Adrenal gland (tissue), 9 donors: ENCODE measurements at regions not wholly inside any gene's neighbourhood (a gene's known extent, or its start where the extent isn't known, plus 50 kb on each side); places are given as distances from the start of the nearest gene placed in this dataset.
"Not testable (repeated sequence)": the region's sequence is repeated elsewhere in the genome, so short reads cannot be mapped to it uniquely, and the experiment has no call there.

Experiments used
- DNase-seq, 7 donors: peaks; one replicate each; pipeline ENCODE4 v3.0.0-alpha.2; 2019 to 2020
- H3K27ac ChIP-seq, 5 donors: fragments of 200-600 bp; sonication (generic) in 4 of 5; 1 replicate in 3 of 5; 2 replicates in 2 of 5; pipeline versions ENCODE4 v1.5.1 to v1.8.0; 2016 to 2020; ENCODE audit warnings: mild to moderate bottlenecking in 1 of 5
- H3K27me3 ChIP-seq: fragments of 200-600 bp; 2 replicates; pipeline ENCODE4 v1.8.0; 2021
- H3K36me3 ChIP-seq, 2 donors: fragments of 200-600 bp; replicated peaks in 1 of 2; 1 replicate in 1 of 2; 2 replicates in 1 of 2; pipeline versions ENCODE4 v1.5.1 to v1.8.0; 2018 to 2022
- H3K4me1 ChIP-seq, 2 donors: fragments of 200-600 bp; replicated peaks in 1 of 2; 1 replicate in 1 of 2; 2 replicates in 1 of 2; pipeline versions ENCODE4 v1.5.1 to v1.8.0; 2018 to 2021
- H3K4me3 ChIP-seq, 4 donors: fragments of 200-600 bp; sonication (generic) in 3 of 4; one replicate each; pipeline ENCODE4 v1.5.1; 2016 to 2018
- H3K9me3 ChIP-seq, 3 donors: fragments of 200-600 bp; sonication (generic) in 1 of 3; replicated peaks in 1 of 3; 1 replicate in 2 of 3; 2 replicates in 1 of 3; pipeline versions ENCODE4 v1.5.1 to v1.8.0; 2016 to 2021
- POLR2A ChIP-seq, 2 donors: fragments of 450-650 bp; IDR thresholded peaks; one replicate each; pipeline ENCODE4 v1.6.1; 2017; ENCODE audit warnings: antibody characterized with exemption in 2 of 2, mild to moderate bottlenecking in 2 of 2, moderate library complexity in 1 of 2
- WGBS, 4 donors: extraction: QIAGEN DNeasy Blood & Tissue Kit in 2 of 4; methylation state at CpG; one replicate each; pipeline versions ENCODE4 v1.1.5 to v1.1.7; 2013 to 2017; 5-methylcytosine and 5-hydroxymethylcytosine counted together
- intact Hi-C, 2 donors: fragments of 100-400 bp; cut with DNase I; formaldehyde crosslinking; loops; one replicate each; pipeline versions ENCODE4 v1.14.1 to v1.15.0; 2022 to 2023
- TF ChIP-seq, protein P1 (sequence below), 6 experiments: fragments of 450-650 bp in 4 of 6; fragments of 200-600 bp in 2 of 6; sonication (generic) in 1 of 6; IDR thresholded peaks; 1 replicate in 5 of 6; 2 replicates in 1 of 6; pipeline versions ENCODE4 v1.5.1 to v1.8.0; 2016 to 2021; ENCODE audit warnings: antibody characterized with exemption in 6 of 6, mild to moderate bottlenecking in 2 of 6, moderate library complexity in 1 of 6
- donor health status: healthy with polysubstance abuse.
- donor health status: Bipolar disorder and iron deficiency.
- donor health status: DM: yes; HTN: yes; CAD: no.
- donor health status: DM: no; HTN: no; CAD: no.
- donor health status: DM: no; HTN: no; CAD: no.

DNA sequence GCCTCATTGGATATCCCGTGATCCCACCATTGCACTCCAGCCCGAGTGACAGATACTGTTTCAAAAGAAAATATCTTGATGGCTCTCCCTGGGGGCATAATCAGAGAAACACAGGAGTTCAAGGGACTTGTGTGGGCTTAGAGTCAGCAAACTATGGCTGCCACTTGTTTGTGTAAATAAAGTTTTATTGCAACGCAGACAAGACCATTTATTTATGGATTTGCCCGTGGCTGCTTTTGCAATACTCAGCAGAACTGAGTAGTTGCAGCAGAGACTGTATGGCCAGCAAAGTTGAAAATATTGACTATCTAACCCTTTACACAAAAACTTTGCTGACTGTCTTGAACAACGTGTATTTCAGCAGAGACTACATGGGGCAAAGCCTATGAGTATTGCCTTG lies 75.5 kb upstream of the GPRC5B start:
- no peaks in the 10 kb centered on the region for H3K9me3 ChIP-seq
- DNase-seq, result no peak
- H3K4me3 ChIP-seq, result no peak overlapping the region
- intact Hi-C loops, result no loop called here
- no peak overlapping the region for H3K27ac ChIP-seq
- TF ChIP-seq, protein P1, sequence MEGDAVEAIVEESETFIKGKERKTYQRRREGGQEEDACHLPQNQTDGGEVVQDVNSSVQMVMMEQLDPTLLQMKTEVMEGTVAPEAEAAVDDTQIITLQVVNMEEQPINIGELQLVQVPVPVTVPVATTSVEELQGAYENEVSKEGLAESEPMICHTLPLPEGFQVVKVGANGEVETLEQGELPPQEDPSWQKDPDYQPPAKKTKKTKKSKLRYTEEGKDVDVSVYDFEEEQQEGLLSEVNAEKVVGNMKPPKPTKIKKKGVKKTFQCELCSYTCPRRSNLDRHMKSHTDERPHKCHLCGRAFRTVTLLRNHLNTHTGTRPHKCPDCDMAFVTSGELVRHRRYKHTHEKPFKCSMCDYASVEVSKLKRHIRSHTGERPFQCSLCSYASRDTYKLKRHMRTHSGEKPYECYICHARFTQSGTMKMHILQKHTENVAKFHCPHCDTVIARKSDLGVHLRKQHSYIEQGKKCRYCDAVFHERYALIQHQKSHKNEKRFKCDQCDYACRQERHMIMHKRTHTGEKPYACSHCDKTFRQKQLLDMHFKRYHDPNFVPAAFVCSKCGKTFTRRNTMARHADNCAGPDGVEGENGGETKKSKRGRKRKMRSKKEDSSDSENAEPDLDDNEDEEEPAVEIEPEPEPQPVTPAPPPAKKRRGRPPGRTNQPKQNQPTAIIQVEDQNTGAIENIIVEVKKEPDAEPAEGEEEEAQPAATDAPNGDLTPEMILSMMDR (IDR thresholded peaks at IDR 0.05), result no peak
- TF ChIP-seq POLR2A (IDR thresholded peaks at IDR 0.05), result no peak
- no peaks in the 10 kb centered on the region for H3K4me1 ChIP-seq
- no peaks in the 10 kb centered on the region for H3K36me3 ChIP-seq
- WGBS, 4 donors, result 59 to 70% (median 62%) methylated on average over 5 of the region's 5 CpGs
- no peaks in the 10 kb centered on the region for H3K27me3 ChIP-seq

DNA sequence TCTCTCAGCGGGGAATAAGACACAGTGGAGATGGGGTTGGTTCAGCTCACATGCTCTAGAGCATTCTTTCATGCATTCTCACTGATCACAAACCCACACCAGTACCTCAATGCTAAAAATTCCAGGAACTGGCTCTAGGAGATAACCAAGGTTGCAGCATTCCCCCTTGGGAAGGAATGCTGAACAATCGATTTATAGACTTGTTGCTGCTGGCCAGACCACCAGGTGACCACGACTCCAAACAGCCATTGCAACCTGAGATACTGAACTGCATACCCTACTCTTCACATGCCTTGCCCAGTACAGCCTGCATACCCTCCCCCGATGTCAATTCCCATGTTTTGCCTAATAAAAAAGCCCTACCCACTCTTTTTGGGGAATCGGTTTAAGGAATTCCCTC lies 75.1 kb upstream of the GPRC5B start:
- H3K4me3 ChIP-seq, result no peak overlapping the region
- TF ChIP-seq, protein P1 (IDR thresholded peaks at IDR 0.05), result no peak
- TF ChIP-seq POLR2A (IDR thresholded peaks at IDR 0.05), result no peak
- no peaks in the 10 kb centered on the region for H3K4me1 ChIP-seq
- H3K36me3 ChIP-seq, result no peaks in the 10 kb centered on the region
- no peak for DNase-seq
- H3K27ac ChIP-seq, result no peak overlapping the region
- H3K27me3 ChIP-seq, result peaks cover under 1% of the 10 kb centered on the region
- H3K9me3 ChIP-seq, result no peaks in the 10 kb centered on the region
- 48 to 64% (median 58%) methylated on average over 5 of the region's 5 CpGs for WGBS, 4 donors
- intact Hi-C loops, result no loop called here

DNA sequence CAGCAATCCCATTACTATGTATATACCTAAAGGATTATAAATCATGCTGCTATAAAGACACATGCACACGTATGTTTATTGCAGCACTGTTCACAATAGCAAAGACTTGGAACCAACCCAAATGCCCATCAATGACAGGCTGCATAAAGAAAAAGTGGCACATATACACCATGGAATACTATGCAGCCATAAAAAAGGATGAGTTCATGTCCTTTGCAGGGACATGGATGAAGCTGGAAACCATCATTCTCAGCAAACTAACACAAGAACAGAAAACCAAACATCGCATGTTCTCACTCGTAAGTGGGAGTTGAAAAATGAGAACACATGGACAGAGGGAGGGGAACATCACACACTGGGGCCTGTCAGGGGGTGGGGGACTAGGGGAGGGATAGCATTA lies 71.2 kb upstream of the GPRC5B start:
- H3K27me3 ChIP-seq, DNase-seq, H3K36me3 ChIP-seq, H3K4me1 ChIP-seq, H3K9me3 ChIP-seq, H3K27ac ChIP-seq, H3K4me3 ChIP-seq, intact Hi-C loops: not testable (repeated sequence)
- 79 to 89% (median 81%) methylated on average over 3 of the region's 3 CpGs for WGBS, 4 donors

DNA sequence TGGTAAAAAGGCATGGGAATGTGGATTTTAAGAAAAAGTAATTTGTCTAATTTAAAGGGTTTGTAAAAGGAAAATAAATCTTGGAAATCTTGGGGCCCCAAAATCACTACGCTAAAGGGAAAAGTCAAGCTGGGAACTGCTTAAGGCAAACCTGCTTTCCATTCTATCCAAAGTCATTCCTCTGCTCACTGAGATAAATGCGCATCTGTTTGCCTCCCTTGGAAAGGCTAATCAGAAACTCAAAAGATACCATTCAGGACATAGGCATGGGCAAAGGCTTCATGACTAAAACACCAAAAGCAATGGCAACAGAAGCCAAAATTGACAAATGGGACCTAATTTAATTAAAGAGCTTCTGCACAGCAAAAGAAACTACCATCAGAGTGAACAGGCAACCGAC lies 70.4 kb upstream of the GPRC5B start:
- H3K27me3 ChIP-seq, H3K9me3 ChIP-seq, H3K4me3 ChIP-seq, H3K27ac ChIP-seq, intact Hi-C loops, H3K4me1 ChIP-seq, H3K36me3 ChIP-seq, DNase-seq: not testable (repeated sequence)
- 58 to 68% (median 65%) methylated on average over 3 of the region's 3 CpGs for WGBS, 4 donors

DNA sequence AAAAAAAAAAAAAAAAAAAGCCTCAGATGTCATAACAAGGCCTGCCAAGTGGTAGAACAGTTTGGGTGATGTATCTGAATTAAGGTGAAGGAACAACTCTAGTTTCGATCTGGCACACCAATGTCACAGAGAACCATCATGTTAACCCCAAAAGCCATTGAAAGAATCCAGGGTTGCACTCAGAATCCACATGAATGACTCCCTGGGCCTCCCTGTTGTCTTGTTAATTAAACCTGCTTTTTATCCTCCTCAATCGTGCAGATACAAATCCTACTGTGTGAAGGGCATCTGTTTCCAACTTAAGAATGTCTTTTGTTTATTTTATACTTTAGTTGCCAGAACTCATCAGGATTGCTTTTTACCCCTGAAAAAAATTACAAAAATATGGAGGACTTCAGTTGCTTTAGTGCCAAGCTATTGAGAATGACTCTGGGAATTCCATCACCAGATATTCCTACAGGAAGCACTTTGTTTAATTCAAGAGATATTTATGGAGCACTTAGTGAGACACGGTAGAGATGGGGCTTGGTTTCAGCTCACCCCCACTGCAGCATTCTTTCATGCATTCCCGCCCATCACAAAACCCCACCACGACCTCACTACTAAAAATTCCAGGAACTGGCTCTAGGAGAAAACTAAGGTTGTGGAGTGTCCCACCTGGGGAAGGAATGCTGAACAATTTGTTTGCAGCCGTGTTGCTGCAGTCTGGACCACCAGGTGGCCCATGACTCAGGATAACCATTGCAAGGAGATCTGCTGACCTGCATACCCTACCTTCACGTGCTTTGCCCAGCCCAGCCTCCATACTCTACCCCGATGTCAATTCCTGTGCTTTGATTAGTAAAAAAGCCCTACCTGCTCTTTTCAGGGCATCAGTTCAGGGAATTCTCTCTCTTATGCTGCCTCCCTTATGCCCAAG lies 63.8 kb upstream of the GPRC5B start:
- no peak for DNase-seq
- H3K9me3 ChIP-seq, result no peaks in the 10 kb centered on the region
- H3K36me3 ChIP-seq, result no peaks in the 10 kb centered on the region
- intact Hi-C loops, result no loop called here
- no peak overlapping the region for H3K27ac ChIP-seq
- TF ChIP-seq POLR2A (IDR thresholded peaks at IDR 0.05), result no peak
- TF ChIP-seq, protein P1 (IDR thresholded peaks at IDR 0.05), result no peak
- no peaks in the 10 kb centered on the region for H3K4me1 ChIP-seq
- H3K4me3 ChIP-seq, result no peak overlapping the region
- WGBS, 4 donors, result 28 to 40% (median 35%) methylated on average over 8 of the region's 8 CpGs
- H3K27me3 ChIP-seq, result no peaks in the 10 kb centered on the region
